ENCODE measurements at regions not wholly inside any gene's neighbourhood (a gene's known extent, or its start where the extent isn't known, plus 50 kb on each side); places are given as distances from the start of the nearest gene placed in this dataset.

GRCh38 chr20:11170565-11170964 lies 496.8 kb upstream of the JAG1 start:
- TF ChIP-seq POLR2A (IDR thresholded peaks at IDR 0.05), result no peak
- TF ChIP-seq CTCF (IDR thresholded peaks at IDR 0.05), result no peak

Data from lower leg skin (tissue), 3 donors.